Stimulated activated CD4-positive, alpha-beta T cell treated with anti-CD3 and anti-CD28 coated beads, Interleukin-4, amount 100 ng/mL, for 4 hours (primary cell): ENCODE measurements at regions not wholly inside any gene's neighbourhood (a gene's known extent, or its start where the extent isn't known, plus 50 kb on each side); places are given as distances from the start of the nearest gene placed in this dataset.
"Not testable (repeated sequence)": the region's sequence is repeated elsewhere in the genome, so short reads cannot be mapped to it uniquely, and the experiment has no call there.

ENCODE experiments used
- DNase-seq, 2 experiments: peaks; one replicate each; pipeline ENCODE4 v3.0.0-alpha.2; 2020

- not testable (repeated sequence) for DNase-seq
Observed at GRCh38 chr2:158866082-158866481, 71.0 kb downstream of the DAPL1 start.

GRCh38 chr2:158867531-158868191 is 72.5 kb downstream of the DAPL1 start:
- DNase-seq: not testable (repeated sequence)

- DNase-seq: not testable (repeated sequence)
Observed at GRCh38 chr2:158868386-158868785, 73.3 kb downstream of the DAPL1 start.

- not testable (repeated sequence) for DNase-seq
Observed at GRCh38 chr2:158869122-158869521, 74.0 kb downstream of the DAPL1 start.

GRCh38 chr2:158869609-158870008 is 74.5 kb downstream of the DAPL1 start:
- DNase-seq: not testable (repeated sequence)

DNA sequence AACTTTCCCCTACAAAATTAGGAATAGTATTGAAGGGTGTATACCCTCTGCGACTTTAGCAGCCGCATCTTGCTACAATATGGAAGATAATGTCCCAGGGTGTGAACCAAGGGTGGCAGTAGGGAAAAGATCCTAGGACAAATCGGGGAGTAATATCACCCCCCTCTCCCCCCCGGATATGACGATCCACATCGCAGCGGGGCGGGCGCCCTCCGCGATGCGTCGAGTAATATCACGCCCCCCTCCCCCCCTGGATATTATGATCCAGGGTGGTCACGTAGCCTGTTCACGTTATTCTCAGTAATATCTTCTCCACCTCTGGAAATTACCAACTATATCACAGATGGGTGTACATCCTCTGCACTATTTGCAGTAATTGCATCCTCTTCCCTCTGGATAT is 82.9 kb downstream of the DAPL1 start:
- no peak for DNase-seq

- DNase-seq: no peak
Observed at GRCh38 chr2:158879229-158879903, 84.2 kb downstream of the DAPL1 start.

GRCh38 chr2:158882297-158882696 is 86.1 kb upstream of the TANC1 start:
- no peak for DNase-seq

DNA sequence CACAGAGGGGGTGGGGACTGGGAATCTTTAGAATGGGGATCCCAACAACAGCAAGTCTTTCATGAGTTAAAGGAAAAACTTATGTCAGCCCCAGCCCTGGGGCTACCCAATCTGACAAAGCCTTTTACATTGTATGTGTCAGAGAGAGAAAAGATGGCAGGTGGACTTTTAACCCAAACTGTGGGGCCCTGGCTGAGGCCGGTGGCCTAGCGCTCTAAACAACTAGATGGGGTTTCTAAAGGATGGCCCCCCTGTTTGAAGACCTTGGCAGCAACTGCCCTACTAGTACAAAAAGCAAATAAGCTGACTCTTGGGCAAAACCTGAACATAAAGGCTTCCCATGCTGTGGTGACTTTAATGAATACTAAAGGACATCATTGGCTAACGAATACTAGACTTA is 83.9 kb upstream of the TANC1 start:
- DNase-seq: not testable (repeated sequence)

- DNase-seq: peak; percentile 11 to 17
Observed at GRCh38 chr2:158885018-158885678, 83.3 kb upstream of the TANC1 start.

GRCh38 chr2:158885679-158886050 is 82.8 kb upstream of the TANC1 start:
- not testable (repeated sequence) for DNase-seq

DNA sequence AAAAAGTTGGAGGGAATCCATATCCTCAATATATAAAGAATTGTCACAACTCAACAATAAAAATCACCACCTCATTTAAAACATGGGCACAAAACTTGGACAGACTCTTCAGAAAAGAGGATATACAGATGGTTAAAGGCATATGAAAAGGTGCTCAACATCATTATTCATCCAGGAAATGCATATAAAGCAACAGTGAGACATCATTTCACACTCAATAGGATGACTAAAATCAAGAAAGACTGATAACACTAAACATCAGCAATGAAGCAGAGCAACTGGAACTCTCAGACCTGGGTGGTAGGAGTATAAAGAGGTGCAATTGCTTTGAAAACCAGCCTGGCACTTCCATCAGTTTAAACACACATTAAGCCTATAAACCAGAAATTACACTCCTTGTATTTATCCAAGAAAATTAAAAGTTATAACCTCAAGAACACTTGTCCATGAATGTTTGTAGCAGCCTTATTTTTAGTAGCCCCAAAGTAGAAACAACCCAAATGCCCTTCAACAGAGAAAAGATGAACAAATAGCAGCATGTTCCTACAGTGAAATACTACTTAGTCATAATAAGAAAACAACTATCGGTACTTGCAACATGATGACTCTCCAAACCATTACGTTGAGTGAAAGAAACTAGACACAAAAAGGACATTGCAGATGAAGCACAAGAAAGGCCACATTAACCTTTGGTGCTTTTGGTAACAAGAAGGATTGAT is 79.1 kb upstream of the TANC1 start:
- no peak for DNase-seq

GRCh38 chr2:158890296-158890905 is 78.0 kb upstream of the TANC1 start:
- no peak for DNase-seq

GRCh38 chr2:158893026-158893425 is 75.4 kb upstream of the TANC1 start:
- DNase-seq: no peak

- no peak for DNase-seq
Observed at GRCh38 chr2:158893474-158893873, 75.0 kb upstream of the TANC1 start.

DNA sequence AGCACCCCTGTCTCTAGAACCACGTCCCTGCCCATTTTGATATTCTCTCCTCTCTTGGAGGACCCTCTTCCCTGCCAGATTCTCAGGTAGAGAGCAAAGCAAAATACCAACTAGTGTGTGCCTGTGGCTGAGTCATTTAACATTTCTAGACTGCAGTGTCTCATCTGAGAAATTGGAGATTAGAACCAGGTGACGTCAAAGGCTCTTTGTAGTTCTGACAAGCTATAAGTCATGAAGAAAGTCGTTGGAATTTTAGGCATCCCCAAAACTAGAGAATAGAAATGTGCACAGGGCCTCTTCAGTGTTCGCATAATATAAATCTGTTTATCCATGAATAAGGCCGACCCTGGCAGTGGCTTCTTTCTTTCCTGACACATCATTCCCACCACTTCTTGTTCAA is 74.4 kb upstream of the TANC1 start:
- no peak for DNase-seq

- no peak for DNase-seq
Observed at GRCh38 chr2:158894572-158894971, 73.9 kb upstream of the TANC1 start.

DNA sequence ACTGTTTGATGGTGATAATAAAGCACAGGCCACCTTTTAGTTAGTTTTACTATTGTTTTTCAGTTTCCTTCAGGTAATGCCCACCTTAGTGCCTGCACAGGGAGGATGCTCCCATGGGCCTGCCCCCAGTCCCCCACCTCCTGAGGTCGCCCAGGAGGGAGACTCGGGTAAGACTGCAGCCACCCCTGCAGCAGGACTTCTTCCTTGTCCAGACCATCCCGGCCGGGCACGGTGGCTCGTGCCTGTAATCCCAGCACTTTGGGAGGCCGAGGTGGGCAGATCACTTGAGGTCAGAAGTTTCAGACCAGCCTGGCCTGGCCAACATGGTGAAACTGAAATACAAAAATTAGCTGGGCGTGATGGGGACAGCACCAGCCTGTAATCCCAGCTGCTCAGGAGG is 68.1 kb upstream of the TANC1 start:
- DNase-seq: no peak

GRCh38 chr2:158902005-158902398 is 66.4 kb upstream of the TANC1 start:
- no peak for DNase-seq

GRCh38 chr2:158903711-158904405 is 64.6 kb upstream of the TANC1 start:
- DNase-seq: no peak

- DNase-seq: no peak
Observed at GRCh38 chr2:158904627-158905177, 63.7 kb upstream of the TANC1 start.

GRCh38 chr2:158905341-158905740 is 63.1 kb upstream of the TANC1 start:
- DNase-seq: no peak
